HUES6 (cell line): ENCODE measurements at regions not wholly inside any gene's neighbourhood (a gene's known extent, or its start where the extent isn't known, plus 50 kb on each side); places are given as distances from the start of the nearest gene placed in this dataset.

Experiments used
- H3K27ac ChIP-seq: 2 replicates; pipeline ENCODE4 v1.7.0; 2013; ENCODE audit warnings: low read depth, mild to moderate bottlenecking, low read length, inconsistent platforms
- H3K27me3 ChIP-seq: 2 replicates; pipeline ENCODE4 v1.6.1; 2013; ENCODE audit warnings: low read length; ENCODE audit not compliant: control insufficient read depth, insufficient read depth
- H3K36me3 ChIP-seq: 2 replicates; pipeline ENCODE4 v1.6.1; 2013; ENCODE audit warnings: low read length; ENCODE audit not compliant: control insufficient read depth, insufficient read depth
- H3K4me1 ChIP-seq: 2 replicates; pipeline ENCODE4 v1.6.1; 2013; ENCODE audit warnings: low read length; ENCODE audit not compliant: control insufficient read depth, insufficient read depth
- H3K4me3 ChIP-seq: 2 replicates; pipeline ENCODE4 v1.5.1; 2013; ENCODE audit warnings: low read depth, low read length
- H3K9ac ChIP-seq: one replicate; pipeline ENCODE4 v1.6.1; 2013; ENCODE audit warnings: mild to moderate bottlenecking, low read length
- H3K9me3 ChIP-seq: 2 replicates; pipeline ENCODE4 v1.6.1; 2013; ENCODE audit warnings: low read depth, low read length; ENCODE audit not compliant: control insufficient read depth, insufficient read depth

DNA sequence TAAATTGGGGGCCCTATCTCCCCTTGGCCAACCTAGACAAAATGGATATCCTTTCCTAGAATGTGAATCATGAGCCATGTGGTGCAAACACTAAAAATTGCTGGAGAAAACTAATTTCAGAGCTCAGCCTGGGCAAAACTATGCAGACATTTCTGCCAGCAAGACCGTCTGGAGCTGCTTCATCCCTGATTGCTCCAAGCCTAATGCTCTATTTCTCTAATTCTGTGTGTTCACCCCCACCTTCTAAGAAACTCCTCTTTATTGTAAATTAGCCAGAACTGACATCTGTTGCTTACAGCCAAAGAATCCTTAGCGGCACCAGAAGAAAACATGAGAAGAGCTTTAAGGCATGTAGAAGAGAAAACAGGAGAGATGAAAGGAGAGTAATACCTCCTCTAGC, 337.7 kb upstream of the CHAC2 start:
- H3K4me3 ChIP-seq: no peak overlapping the region
- no peaks in the 10 kb centered on the region for H3K36me3 ChIP-seq
- H3K4me1 ChIP-seq: peaks cover 12% of the 10 kb centered on the region
- H3K27ac ChIP-seq: no peak overlapping the region
- peaks cover 2% of the 10 kb centered on the region; the same call in 1 of the 2 replicates for H3K9me3 ChIP-seq
- H3K27me3 ChIP-seq: no peaks in the 10 kb centered on the region
- no peak overlapping the region for H3K9ac ChIP-seq

DNA sequence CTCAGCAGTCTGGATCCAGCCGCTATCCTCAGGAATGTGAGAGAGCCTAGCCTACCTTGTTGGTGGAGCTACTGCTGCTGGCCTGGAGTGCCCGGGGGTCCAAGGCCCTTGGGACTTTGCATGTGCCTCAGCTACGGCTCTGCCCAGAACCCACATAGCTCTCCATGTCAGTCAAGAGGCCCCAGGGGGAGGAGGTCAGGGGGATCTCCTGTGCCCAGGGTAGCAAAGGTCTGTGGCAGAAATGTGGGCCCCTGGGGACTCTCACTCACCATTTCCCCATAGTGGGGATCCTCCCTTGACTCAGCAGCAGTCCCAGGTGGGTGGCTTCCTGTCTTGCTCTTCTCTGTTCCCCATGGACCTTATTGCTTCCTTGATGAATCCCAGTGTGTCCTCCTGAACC, 342.7 kb upstream of the CHAC2 start:
- Histone ChIP-seq H3K27me3 (no peaks in the 10 kb centered on the region), H3K4me1 (no peaks in the 10 kb centered on the region; the same call in 1 of the 2 replicates), H3K9me3 (no peaks in the 10 kb centered on the region), H3K9ac (no peak overlapping the region), H3K4me3 (no peak overlapping the region), H3K36me3 (no peaks in the 10 kb centered on the region), H3K27ac (no peak overlapping the region)

DNA sequence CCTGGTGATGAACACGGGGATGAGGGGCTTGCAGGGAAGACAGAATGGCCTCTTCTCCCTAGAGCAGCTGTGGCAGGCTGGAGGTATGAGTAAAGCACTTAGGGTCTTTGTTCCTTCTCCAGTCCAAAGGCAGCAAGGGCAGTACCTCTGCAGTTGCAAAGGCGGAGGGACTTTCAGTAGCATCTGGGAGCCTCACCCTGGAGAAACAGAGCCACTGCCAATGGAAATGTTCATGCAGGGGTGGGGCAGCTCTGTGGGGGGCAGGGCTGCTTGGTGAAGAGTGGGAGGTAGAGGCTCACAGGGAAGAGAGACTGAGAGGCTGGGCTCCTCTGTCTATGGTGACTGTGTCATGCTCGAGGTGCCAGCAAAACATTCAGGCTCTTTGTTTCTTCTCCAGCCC, 344.1 kb upstream of the CHAC2 start:
- Histone ChIP-seq H3K9me3 (no peaks in the 10 kb centered on the region), H3K27ac (no peak overlapping the region), H3K27me3 (no peaks in the 10 kb centered on the region), H3K9ac (no peak overlapping the region), H3K36me3 (no peaks in the 10 kb centered on the region), H3K4me1 (no peaks in the 10 kb centered on the region; the same call in 1 of the 2 replicates), H3K4me3 (no peak overlapping the region)

DNA sequence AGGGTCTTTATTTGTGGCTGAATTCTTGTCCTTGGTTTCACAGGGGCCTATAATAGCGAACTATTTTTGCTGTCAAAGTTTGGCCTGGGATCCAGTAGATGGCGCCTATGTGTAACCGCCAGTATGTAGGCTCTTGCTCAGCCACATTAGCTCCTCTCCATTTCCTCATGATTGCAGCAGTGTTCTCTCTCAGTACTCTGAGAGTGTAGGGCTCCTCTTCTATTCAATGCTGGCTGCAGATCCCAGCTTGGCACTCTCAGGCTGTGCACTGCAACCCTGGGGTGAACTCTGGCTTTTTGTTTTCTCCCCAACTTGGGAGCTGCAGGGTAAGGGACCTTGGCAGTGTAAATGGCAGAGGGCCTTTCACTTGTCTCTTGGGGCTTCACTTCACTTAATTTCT, 344.6 kb upstream of the CHAC2 start:
- Histone ChIP-seq H3K9me3 (no peaks in the 10 kb centered on the region), H3K27me3 (no peaks in the 10 kb centered on the region), H3K36me3 (no peaks in the 10 kb centered on the region), H3K27ac (no peak overlapping the region), H3K9ac (no peak overlapping the region), H3K4me1 (no peaks in the 10 kb centered on the region; the same call in 1 of the 2 replicates), H3K4me3 (no peak overlapping the region)

DNA sequence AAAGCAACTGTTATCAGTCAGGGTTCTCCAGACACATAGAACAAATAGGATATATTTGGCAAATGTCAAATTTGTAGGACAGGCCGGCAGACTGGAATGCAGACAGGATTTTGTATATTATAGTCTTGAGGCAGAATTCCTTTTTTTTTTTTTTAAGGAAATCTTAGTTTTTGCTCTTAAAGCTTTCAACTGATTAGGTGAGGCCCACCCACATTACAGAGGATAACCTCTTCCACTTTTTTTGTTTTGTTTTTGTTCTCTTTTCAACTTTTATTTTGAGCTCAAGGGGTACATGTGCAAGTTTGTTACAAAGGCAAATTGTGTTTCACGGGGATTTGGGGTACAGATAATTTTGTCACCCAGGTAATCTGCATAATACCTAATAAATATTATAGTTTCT, 350.2 kb upstream of the CHAC2 start:
- H3K4me1 ChIP-seq: no peaks in the 10 kb centered on the region
- no peak overlapping the region for H3K27ac ChIP-seq
- H3K9ac ChIP-seq: no peak overlapping the region
- no peak overlapping the region for H3K4me3 ChIP-seq
- H3K27me3 ChIP-seq: no peaks in the 10 kb centered on the region
- no peaks in the 10 kb centered on the region for H3K9me3 ChIP-seq
- H3K36me3 ChIP-seq: no peaks in the 10 kb centered on the region

DNA sequence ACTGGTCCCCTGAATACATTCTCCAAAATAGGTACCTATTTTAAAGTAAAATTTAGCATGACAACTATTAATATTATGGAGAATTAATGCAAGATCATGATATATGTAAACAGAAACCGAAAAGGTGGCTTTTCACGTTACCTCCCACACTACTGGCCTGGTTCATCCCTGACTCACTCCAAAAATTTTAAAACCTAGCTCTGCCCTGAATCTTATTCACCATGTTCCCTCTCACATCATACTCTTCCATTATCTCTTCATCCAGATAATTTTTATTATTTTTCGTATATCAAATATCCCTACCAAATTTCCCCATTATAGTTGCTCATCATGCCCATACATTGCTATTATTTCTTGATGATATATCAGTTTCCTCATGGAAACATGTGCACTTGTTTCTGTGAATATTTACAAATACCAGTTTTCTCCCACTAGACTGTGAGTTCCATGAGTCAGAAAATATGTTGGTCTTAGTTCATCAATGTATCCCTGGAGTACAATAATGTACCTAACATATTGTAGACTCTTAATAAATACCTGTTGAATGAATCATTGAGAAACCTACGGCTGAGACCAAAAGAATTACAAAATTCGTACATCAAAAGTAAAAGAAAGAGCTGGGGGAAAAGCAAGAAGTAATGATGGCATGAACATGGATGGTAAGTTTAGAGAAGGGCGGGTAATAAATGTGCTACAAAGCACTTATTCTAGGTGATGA, 360.1 kb upstream of the CHAC2 start:
- H3K27me3 ChIP-seq: no peaks in the 10 kb centered on the region
- no peak overlapping the region for H3K27ac ChIP-seq

DNA sequence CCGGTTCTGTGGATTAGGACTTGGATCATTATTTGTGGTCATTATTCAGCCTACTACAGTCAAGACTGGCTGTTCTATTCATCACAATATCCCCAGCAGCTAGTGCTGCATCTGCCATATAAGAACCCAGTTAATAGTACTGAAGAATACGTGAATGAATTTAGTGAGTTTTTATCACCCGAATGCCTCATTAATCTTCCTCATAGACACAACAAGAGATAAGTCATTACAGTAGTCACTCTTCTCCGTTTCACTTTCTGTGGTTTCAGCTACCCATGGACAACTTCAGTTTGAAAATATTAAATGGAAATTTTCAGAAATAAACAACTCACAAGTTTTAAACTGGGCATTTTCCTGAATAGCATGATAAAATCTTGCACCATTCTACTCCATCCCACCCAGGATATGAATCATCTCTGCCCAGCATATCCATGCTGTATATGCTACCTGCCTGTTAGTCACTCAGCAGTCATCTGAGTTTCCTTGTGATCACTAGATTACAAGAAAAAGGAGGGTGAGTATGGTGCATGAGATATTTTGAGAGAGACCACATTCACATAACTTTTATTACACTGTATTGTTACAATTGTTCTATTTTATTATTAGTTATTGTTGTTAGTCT, 363.7 kb upstream of the CHAC2 start:
- no peak overlapping the region for H3K27ac ChIP-seq
- H3K9me3 ChIP-seq: no peaks in the 10 kb centered on the region
- no peak overlapping the region for H3K9ac ChIP-seq
- H3K4me1 ChIP-seq: no peaks in the 10 kb centered on the region
- no peak overlapping the region for H3K4me3 ChIP-seq
- no peaks in the 10 kb centered on the region for H3K36me3 ChIP-seq
- H3K27me3 ChIP-seq: no peaks in the 10 kb centered on the region

More for the DNA sequence above, 360.1 kb upstream of the CHAC2 start:
- Histone ChIP-seq H3K36me3 (no peaks in the 10 kb centered on the region), H3K9ac (no peak overlapping the region), H3K4me1 (no peaks in the 10 kb centered on the region), H3K4me3 (no peak overlapping the region), H3K9me3 (peaks cover 9% of the 10 kb centered on the region; the same call in 1 of the 2 replicates)

DNA sequence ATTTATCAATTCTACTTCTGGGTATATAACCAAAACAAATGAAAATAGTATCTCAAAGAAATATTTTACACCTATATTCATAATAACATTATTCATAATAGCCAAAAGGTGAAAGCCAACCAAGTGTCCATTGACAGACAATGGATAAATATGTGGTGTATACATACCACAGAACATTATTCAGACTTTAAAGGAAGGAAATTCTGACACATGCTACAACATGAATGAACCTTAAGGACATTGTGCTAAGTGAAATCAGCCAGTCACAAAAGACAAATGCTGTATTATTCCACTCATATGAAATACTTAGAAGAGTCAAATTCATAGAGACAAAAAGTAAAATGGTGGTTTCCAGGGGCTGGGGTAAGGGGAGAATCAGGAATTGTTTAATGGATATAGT, 370.5 kb upstream of the CHAC2 start:
- no peaks in the 10 kb centered on the region for H3K36me3 ChIP-seq
- no peak overlapping the region for H3K9ac ChIP-seq
- H3K9me3 ChIP-seq: peaks cover 6% of the 10 kb centered on the region; the same call in 1 of the 2 replicates
- no peaks in the 10 kb centered on the region for H3K27me3 ChIP-seq
- H3K27ac ChIP-seq: no peak overlapping the region
- no peaks in the 10 kb centered on the region for H3K4me1 ChIP-seq
- H3K4me3 ChIP-seq: no peak overlapping the region

DNA sequence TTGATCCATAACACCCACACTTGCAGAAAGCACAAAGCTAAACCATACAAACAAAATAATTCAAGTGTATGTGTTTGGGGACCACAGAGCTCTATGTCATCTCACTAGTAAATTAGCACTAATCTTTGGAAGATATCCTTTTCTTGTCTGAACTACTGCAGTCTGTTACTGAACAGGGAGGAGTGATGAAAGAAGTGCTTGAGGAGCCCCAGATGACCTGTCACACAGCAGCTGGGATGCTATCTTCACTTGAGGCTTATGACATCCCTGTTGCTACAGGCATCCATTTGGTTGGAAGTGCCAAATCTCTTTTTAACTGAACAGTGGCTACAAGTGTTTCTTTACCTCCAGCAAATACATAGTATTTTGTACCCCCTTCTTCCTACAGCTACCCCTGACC, 386.3 kb upstream of the CHAC2 start:
- H3K9ac ChIP-seq: no peak overlapping the region
- no peaks in the 10 kb centered on the region for H3K36me3 ChIP-seq
- H3K4me1 ChIP-seq: no peaks in the 10 kb centered on the region
- H3K27me3 ChIP-seq: no peaks in the 10 kb centered on the region
- no peak overlapping the region for H3K27ac ChIP-seq
- peaks cover 6% of the 10 kb centered on the region for H3K9me3 ChIP-seq
- H3K4me3 ChIP-seq: no peak overlapping the region

DNA sequence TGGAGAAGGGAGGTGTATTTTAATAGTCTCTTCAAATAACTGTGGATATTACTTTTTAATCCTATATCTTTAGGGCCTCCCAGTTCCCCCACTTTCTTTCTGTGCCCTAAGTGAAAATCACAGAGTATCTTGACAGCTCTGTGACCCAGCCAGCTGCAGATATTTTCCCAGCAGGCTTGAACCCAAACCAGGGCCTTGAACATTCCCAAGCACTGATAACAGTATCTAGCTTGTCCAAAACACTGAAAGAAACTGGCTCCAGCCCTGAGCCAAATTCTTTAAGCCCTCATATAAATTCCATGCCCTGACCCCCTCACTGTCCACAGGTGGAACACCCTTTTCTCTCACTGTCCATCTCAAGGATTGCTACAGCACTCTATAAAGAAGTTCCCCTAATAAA, 388.1 kb upstream of the CHAC2 start:
- H3K36me3 ChIP-seq: no peaks in the 10 kb centered on the region
- no peak overlapping the region for H3K4me3 ChIP-seq
- no peak overlapping the region for H3K27ac ChIP-seq
- no peak overlapping the region for H3K9ac ChIP-seq
- peaks cover 2% of the 10 kb centered on the region; the same call in 1 of the 2 replicates for H3K9me3 ChIP-seq
- no peaks in the 10 kb centered on the region for H3K27me3 ChIP-seq
- H3K4me1 ChIP-seq: no peaks in the 10 kb centered on the region

DNA sequence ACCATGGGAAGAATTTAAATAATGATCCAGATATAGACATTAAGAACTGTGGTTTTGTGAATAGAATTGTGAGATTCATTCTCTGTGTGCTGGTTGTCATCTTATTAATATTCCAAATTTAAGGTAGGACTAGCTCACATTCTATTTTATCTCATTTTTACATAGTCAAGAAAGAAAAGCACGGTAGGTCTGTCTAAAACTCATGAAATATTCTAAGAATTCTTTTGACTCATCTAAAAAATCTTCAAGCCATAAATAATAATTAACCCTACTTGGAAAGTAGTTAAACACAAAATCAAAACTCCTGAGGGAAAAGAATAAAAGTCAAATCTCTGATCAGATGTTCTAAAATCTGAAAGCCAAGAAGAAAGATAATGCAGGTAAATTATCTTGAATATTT, 388.8 kb upstream of the CHAC2 start:
- no peaks in the 10 kb centered on the region for H3K4me1 ChIP-seq
- no peaks in the 10 kb centered on the region for H3K27me3 ChIP-seq
- 0 out of 2 replicates have a peak, but pooled peaks cover 2% of the 10 kb centered on the region for H3K9me3 ChIP-seq
- H3K36me3 ChIP-seq: no peaks in the 10 kb centered on the region
- no peak overlapping the region for H3K4me3 ChIP-seq
- H3K9ac ChIP-seq: no peak overlapping the region
- no peak overlapping the region for H3K27ac ChIP-seq
